HepG2 (cell line): ENCODE measurements at regions not wholly inside any gene's neighbourhood (a gene's known extent, or its start where the extent isn't known, plus 50 kb on each side); places are given as distances from the start of the nearest gene placed in this dataset.

Source experiments
- ATAC-seq: fragments of 200-7000 bp; cut with Tn5 transposase; 3 replicates; pipeline ENCODE4 v1.9.1; 2020; ENCODE audit warnings: mild to moderate bottlenecking, moderate library complexity
- BruUV-seq: library from RNA; stranded (reverse); fragments of 400-500 nt; replicated peaks from 2 replicates; lab custom pipeline; 2021; lab: Mats Ljungman, UMichigan
- CTCF ChIA-PET: fragments of 300-600 bp; formaldehyde crosslinking; extraction: SDS; loops from one replicate; lab custom pipeline; 2021; ENCODE audit warnings: low total read pairs, inconsistent platforms, low intra/inter-chr PET ratio; lab: Yijun Ruan, JAX
- POLR2A ChIA-PET: fragments of 350-600 bp; sonication (Branson Sonifier 250); formaldehyde crosslinking; loops from one replicate; lab custom pipeline; 2020; ENCODE audit warnings: antibody characterized with exemption, inconsistent platforms; lab: Yijun Ruan, JAX
- DNase-seq: peaks from one replicate; pipeline ENCODE4 v3.0.0-alpha.2; 2015; ENCODE audit warnings: low spot score
- FAIRE-seq: peaks from 3 replicates; lab custom pipeline; 2011; peaks lifted over from hg19 to GRCh38; lab: Jason Lieb, UNC
- H2AFZ ChIP-seq: one replicate; pipeline ENCODE4 v1.6.1; 2011; ENCODE audit warnings: low read length, inconsistent platforms
- H3K27ac ChIP-seq: fragments of 300-600 bp; 3 replicates; pipeline ENCODE4 v1.8.0; 2011; ENCODE audit warnings: mixed run types, mild to moderate bottlenecking, mixed read lengths, low read length, inconsistent platforms; ENCODE audit not compliant: insufficient read depth; ENCODE audit errors: extremely low read length
- H3K27me3 ChIP-seq, 2 experiments: fragments of 200-600 bp in 1 of 2; 2 replicates in 1 of 2; 3 replicates in 1 of 2; pipeline versions ENCODE4 v1.6.0 to v1.8.0; 2011; ENCODE audit warnings: low read length in 2 of 2, mild to moderate bottlenecking in 2 of 2, moderate library complexity in 2 of 2, inconsistent platforms in 1 of 2; ENCODE audit not compliant: insufficient read depth in 2 of 2, control insufficient read depth in 1 of 2
- H3K36me3 ChIP-seq, 2 experiments: fragments of 200-600 bp in 1 of 2; replicated peaks in 1 of 2; 2 replicates in 1 of 2; 3 replicates in 1 of 2; pipeline versions ENCODE4 v1.5.1 to v1.8.0; 2011; ENCODE audit warnings: low read length in 2 of 2, inconsistent platforms in 1 of 2; ENCODE audit not compliant: insufficient read depth in 2 of 2, control insufficient read depth in 1 of 2
- H3K4me1 ChIP-seq: 2 replicates; pipeline ENCODE4 v1.5.1; 2012; ENCODE audit warnings: low read length, inconsistent platforms; ENCODE audit not compliant: insufficient read depth
- H3K4me2 ChIP-seq: 2 replicates; pipeline ENCODE4 v1.6.0; 2011; ENCODE audit warnings: low read depth, low read length, inconsistent platforms
- H3K4me3 ChIP-seq, 3 experiments: fragments of 200-600 bp in 1 of 3; sonication (generic), shearing (Covaris generic) in 1 of 3; replicated peaks in 1 of 3; 2 replicates each; pipeline ENCODE4 v1.5.1; 2011 to 2016; ENCODE audit warnings: low read length in 3 of 3, inconsistent platforms in 2 of 3, low read depth in 2 of 3, mild to moderate bottlenecking in 2 of 3, control low read depth in 1 of 3, mixed read lengths in 1 of 3; ENCODE audit not compliant: insufficient read depth in 1 of 3
- H3K79me2 ChIP-seq: one replicate; pipeline ENCODE4 v1.6.1; 2011; ENCODE audit warnings: low read length, inconsistent platforms; ENCODE audit not compliant: insufficient read depth
- H3K9ac ChIP-seq: 2 replicates; pipeline ENCODE4 v1.6.0; 2011; ENCODE audit warnings: mild to moderate bottlenecking, low read depth, low read length, inconsistent platforms; ENCODE audit not compliant: insufficient read depth
- H3K9me3 ChIP-seq: 2 replicates; pipeline ENCODE4 v1.5.1; 2012; ENCODE audit warnings: mild to moderate bottlenecking, low read length
- H4K20me1 ChIP-seq: 2 replicates; pipeline ENCODE4 v1.6.0; 2011; ENCODE audit warnings: inconsistent platforms, mild to moderate bottlenecking, low read length, moderate library complexity; ENCODE audit not compliant: insufficient read depth
- ATF2 ChIP-seq: sonication (generic); formaldehyde crosslinking; IDR thresholded peaks from 2 replicates; pipeline ENCODE4 v1.4.0; 2020; ENCODE audit warnings: missing genetic modification reagents
- CCDC6 ChIP-seq: sonication (generic); formaldehyde crosslinking; IDR thresholded peaks from 2 replicates; pipeline ENCODE4 v1.8.1; 2022; ENCODE audit warnings: mild to moderate bottlenecking, missing genetic modification reagents, moderate library complexity
- ELF3 ChIP-seq: IDR thresholded peaks from 2 replicates; pipeline ENCODE4 v1.6.1; 2016; ENCODE audit warnings: missing genetic modification reagents, missing compliant biosample characterization
- HBP1 ChIP-seq: IDR thresholded peaks from 2 replicates; pipeline ENCODE4 v1.6.1; 2016; ENCODE audit warnings: low read depth, control low read depth
- JARID2 ChIP-seq: sonication (generic); formaldehyde crosslinking; IDR thresholded peaks from 2 replicates; pipeline ENCODE4 v1.8.1; 2023; ENCODE audit warnings: missing genetic modification reagents, inconsistent platforms; ENCODE audit not compliant: insufficient replicate concordance
- KDM3A ChIP-seq: IDR thresholded peaks from 2 replicates; pipeline ENCODE4 v1.6.1; 2018; ENCODE audit warnings: low read depth, missing compliant biosample characterization
- TBL1XR1 ChIP-seq: fragments of 150-350 bp; IDR thresholded peaks from 2 replicates; pipeline ENCODE4 v1.6.1; 2014; ENCODE audit warnings: borderline replicate concordance, low read length; ENCODE audit not compliant: partially characterized antibody
- ZNF143 ChIP-seq: sonication (generic); formaldehyde crosslinking; IDR thresholded peaks from 2 replicates; pipeline ENCODE4 v1.4.0; 2020; ENCODE audit warnings: missing genetic modification reagents
- ZNF281 ChIP-seq: sonication (generic); formaldehyde crosslinking; IDR thresholded peaks from 2 replicates; pipeline ENCODE4 v1.4.0; 2020; ENCODE audit warnings: missing genetic modification reagents, borderline replicate concordance
- WGBS: methylation state at CpG from one replicate; pipeline ENCODE4 v1.1.6; 2017; ENCODE audit warnings: low lambda C conversion rate; 5-methylcytosine and 5-hydroxymethylcytosine counted together
- in situ Hi-C: cut with HindIII; loops from 2 replicates; pipeline ENCODE4 v1.10.0; 2017; ENCODE audit warnings: low pct_unique_long_range_greater_than_20kb; ENCODE audit not compliant: extremely low pct_ligation_motif_present
- intact Hi-C: fragments of 100-400 bp; cut with micrococcal nuclease; formaldehyde crosslinking; loops from one replicate; pipeline ENCODE4 v1.10.0; 2022; ENCODE audit not compliant: unreplicated experiment

GRCh38 chr10:9636216-9636615 lies 1381.5 kb upstream of the CELF2 start:
- intact Hi-C loops (no loop called here), in situ Hi-C loops (no loop called here)
- no peaks in the 10 kb centered on the region for H4K20me1 ChIP-seq
- no peak overlapping the region for H2AFZ ChIP-seq
- TF ChIP-seq ZNF143 (no peak), JARID2 (CRISPR knock-in tag) (no peak), ZNF281 (CRISPR knock-in tag) (no peak), HBP1 (CRISPR knock-in tag) (no peak), ELF3 (CRISPR knock-in tag) (no peak), KDM3A (CRISPR knock-in tag) (no peak), TBL1XR1 (no peak), CCDC6 (CRISPR knock-in tag) (no peak), ATF2 (CRISPR knock-in tag) (no peak)
- H3K36me3 ChIP-seq = no peaks in the 10 kb centered on the region
- no peaks in the 10 kb centered on the region for H3K27me3 ChIP-seq
- H3K9me3 ChIP-seq = peaks cover 94% of the 10 kb centered on the region
- DNase-seq (no peak), FAIRE-seq (no peak), ATAC-seq (no peak)
- H3K4me3 ChIP-seq = no peak overlapping the region
- WGBS = 24% methylated on average over 2 of the region's 2 CpGs
- CTCF ChIA-PET = no interaction called here
- no peak overlapping the region for H3K9ac ChIP-seq
- POLR2A ChIA-PET = no interaction called here
- no peak overlapping the region for H3K4me2 ChIP-seq
- H3K27ac ChIP-seq = no peak overlapping the region
- BruUV-seq = no TSS peak
- no peaks in the 10 kb centered on the region for H3K79me2 ChIP-seq
- H3K4me1 ChIP-seq = no peaks in the 10 kb centered on the region
